Inflammatory macrophage (primary cell): ENCODE measurements at regions not wholly inside any gene's neighbourhood (a gene's known extent, or its start where the extent isn't known, plus 50 kb on each side); places are given as distances from the start of the nearest gene placed in this dataset.

ENCODE experiments used
- DNase-seq, 2 donors: peaks; one replicate each; pipeline ENCODE4 v3.0.0-alpha.2; 2020 to 2022

- no peak for DNase-seq
Measured at GRCh38 chr1:204736836-204737235, 51.3 kb upstream of the LRRN2 start.

- DNase-seq, result no peak
Measured at GRCh38 chr1:204738506-204738905, 53.0 kb upstream of the LRRN2 start.

DNA sequence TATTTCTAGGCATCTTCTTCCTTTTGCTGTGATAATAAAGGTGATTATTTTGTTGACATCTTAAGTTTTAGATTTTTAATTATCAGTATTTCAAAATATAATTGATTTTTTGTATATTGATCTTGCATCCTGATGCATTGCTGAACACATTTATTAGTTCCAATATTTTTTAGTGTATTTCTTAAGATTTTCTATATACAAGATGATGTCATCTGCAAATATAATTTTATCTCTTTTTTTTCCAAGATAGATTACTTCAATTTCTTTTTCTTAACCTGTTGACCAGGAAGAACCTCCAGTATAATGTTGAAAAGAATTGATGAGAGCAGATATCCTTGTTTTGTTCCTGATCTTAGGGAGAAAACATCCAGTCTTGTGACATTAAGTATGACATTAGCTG is 54.8 kb upstream of the LRRN2 start:
- DNase-seq, result no peak

GRCh38 chr1:204741440-204741839 is 55.9 kb upstream of the LRRN2 start:
- DNase-seq, result no peak

GRCh38 chr1:204742676-204743251 is 57.2 kb upstream of the LRRN2 start:
- no peak for DNase-seq

- DNase-seq, result no peak
Measured at GRCh38 chr1:204744107-204744779, 58.7 kb upstream of the LRRN2 start.

GRCh38 chr1:204746838-204747442 is 61.4 kb upstream of the LRRN2 start:
- peak; percentile 47 to 53 for DNase-seq

- no peak for DNase-seq
Measured at GRCh38 chr1:204751480-204751879, 65.9 kb upstream of the LRRN2 start.

DNA sequence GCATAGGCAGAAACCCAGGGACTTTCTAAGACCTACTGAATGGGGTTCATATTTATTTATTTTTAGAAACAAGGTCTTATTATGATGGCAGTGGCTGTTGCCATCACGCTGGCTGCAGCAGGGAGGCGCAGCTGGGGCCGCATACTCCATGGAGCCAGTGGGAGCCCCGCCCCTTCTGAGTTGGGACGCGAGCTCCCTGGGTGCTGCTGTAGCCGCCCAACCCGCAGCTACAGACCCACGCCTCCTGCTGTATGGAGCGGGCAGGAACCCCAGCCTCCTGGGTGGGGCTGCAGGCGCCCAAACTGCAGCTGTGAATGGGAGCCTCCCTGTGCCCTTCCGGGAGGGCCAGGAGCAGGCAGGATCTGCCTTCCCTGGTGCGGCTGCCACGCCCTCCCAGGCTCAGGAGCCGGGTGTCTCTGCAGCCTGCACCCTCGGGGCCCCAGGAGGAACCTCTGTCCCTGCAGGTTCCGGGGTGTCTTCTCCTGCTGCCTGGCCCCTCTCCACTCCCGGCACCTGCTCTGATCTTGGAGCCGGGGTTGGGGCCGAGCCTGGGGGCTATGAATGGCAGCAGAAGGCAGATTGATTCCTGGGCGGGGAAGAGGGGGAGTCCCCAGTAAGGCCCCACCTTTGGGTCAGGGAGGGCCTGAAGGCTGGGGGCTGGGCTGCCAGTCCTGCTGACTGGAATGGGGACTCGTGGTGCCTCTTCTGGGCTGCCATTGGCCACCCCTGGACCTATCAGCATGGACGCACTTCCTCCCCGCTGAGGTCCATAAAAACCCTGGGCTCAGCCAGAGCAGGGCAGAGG is 66.5 kb upstream of the LRRN2 start:
- DNase-seq, result no peak

- DNase-seq, result no peak
Measured at GRCh38 chr1:204752688-204753040, 67.1 kb upstream of the LRRN2 start.

- DNase-seq, result no peak
Measured at GRCh38 chr1:204754821-204755220, 69.3 kb upstream of the LRRN2 start.

- DNase-seq, result no peak
Measured at GRCh38 chr1:204756349-204756748, 70.8 kb upstream of the LRRN2 start.

DNA sequence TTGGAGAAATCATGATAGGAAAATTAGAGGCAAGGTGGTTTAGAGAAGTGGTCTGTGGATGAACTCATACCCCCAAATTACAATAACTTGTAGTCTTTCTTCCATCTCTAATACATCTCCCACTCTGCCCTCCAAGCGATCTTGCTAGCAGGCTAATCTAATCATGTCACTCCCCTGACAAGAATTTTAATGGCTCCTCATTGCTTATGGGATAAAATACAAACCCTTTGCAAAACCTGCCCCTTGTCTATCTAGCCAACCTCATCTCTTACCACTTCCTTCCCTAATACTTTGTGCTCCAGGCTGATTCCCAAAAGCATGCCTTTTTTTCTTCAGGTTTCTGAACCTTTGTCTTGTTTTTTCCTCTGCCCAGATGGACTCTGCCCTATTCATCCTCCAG is 71.3 kb upstream of the LRRN2 start:
- DNase-seq, result no peak

DNA sequence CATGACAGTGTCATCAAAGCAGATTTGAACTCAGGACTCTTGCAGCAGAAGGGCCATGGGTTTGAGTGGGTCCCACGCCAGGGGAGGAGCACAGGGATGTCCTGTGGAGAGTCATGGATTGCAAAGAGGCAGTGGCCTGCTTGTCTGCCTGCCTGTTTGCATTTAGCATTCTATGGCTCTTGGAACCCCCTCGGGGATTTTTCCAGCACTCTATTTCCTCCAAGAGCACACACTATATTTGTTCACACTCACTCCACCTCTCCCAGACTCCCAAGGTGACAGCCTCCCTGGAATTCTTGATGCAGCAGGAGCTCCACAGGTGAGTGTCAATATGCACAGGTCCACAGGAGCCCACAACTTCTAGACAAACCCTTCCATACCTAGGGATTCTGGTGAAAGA is 73.1 kb upstream of the LRRN2 start:
- no peak for DNase-seq

DNA sequence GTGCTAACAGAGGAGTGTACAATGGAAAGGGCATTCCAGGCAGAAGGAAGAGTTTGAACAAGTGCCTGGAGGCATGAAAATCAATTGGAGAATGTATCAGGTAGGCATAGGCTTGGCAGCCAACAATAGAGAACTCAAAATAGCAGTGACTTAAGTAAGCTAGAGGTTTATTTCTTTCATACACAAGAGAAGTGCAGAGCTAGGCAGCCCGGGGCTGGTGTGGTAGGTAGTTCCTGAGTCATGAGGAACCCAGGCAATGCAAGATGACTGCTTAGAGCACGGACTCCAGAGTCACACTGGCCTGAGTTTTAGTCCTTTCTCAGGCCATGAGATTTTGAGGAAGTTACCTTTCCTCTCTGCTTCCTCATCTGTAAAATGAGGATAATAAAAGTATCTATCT is 74.8 kb upstream of the LRRN2 start:
- DNase-seq, result peak; percentile 7

DNA sequence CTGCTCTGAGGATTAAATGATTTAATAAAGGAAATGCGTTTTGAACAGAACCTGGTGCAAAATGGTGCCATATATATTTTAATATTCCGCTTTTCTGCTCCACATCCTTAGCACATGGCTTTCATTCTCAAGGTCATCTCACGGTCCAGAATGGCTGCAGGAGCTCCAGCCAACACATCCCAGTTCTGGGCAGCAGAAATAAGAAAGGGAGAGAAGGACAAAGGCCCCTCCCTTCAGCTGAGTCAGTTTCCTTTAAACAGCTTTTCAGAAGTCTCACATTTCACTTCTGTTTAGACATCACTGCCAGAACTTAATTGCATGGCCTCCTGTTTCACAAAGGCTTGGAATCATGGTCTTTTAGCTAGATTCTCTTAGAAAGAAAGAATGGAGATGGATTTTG is 75.2 kb upstream of the LRRN2 start:
- no peak for DNase-seq

DNA sequence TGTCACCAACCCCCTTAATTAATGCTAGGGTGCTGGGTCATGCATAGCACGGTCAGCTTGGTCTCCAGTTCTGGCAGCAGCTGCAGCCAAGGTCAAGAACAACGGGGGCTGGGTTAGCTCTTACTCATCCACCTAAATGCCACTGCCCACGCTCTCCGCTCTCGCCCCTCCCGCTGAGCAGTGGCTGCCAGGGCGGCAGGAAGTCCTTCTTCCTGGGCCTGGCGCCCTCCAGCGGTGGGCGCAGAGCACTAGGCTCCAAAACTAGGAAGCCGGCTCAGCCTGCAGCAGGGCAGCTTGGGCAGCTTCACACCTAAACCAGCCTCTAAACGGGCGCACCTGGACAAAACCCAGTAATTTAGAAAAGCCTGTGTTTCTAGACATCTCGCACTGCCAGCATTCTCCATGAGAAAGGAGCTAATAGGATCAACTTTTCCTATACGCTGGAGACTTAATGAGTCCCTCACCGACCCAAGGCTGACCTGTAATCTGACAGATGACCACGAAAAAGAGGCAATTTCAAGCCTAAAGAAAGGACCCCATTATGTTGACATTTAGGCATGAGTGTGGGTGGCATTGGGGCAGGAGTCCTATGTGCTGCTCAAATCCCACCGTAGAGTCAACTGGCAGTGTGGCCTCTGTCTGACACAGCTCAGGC is 78.4 kb upstream of the LRRN2 start:
- DNase-seq, result peak; percentile 58 to 87

- DNase-seq, result no peak
Measured at GRCh38 chr1:204769997-204770396, 84.5 kb upstream of the LRRN2 start.

- DNase-seq, result no peak
Measured at GRCh38 chr1:204771358-204771757, 85.8 kb upstream of the LRRN2 start.

- no peak for DNase-seq
Measured at GRCh38 chr1:204773246-204773645, 87.7 kb upstream of the LRRN2 start.

DNA sequence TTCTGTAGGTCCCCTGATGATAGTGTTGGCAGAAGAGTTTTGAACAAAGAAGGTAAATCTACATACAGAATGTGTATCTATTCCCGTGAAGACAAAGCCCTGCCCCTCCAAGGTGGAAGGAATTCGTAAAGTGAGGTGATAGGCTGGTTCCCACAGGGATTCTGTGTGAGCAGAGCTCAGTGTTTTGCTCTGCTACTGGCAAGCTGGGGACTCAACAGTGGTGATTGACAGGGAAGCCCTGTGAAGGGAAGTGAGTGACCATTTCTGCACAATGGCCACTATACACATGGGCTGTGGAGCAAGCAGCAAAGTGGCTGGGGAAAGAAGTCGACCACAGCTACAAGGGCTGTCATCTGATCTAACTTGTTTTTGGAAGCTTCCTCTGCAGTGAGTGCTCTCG is 90.0 kb upstream of the LRRN2 start:
- DNase-seq, result no peak

DNA sequence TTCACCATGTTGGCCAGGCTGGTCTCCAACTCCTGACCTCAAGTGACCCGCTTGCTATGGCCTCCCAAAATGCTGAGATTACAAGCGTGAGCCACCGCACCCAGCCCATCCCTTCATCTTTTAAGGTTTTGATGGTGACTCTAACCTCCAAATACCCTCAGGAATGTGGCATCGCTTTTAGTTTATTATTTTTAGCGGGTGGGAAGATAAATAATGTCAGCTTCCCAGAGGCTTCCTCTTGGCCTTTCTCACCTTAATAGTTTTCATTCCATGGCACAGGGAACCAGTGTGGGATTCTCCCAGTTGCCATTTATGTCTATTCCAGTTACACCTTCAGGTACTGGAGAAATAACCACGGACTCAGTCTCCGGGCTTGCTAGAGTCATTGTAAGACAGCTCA is 92.1 kb upstream of the LRRN2 start:
- DNase-seq, result no peak

GRCh38 chr1:204780630-204781029 is 90.0 kb upstream of the NFASC start:
- no peak for DNase-seq
